K562 (cell line): ENCODE measurements at regions not wholly inside any gene's neighbourhood (a gene's known extent, or its start where the extent isn't known, plus 50 kb on each side); places are given as distances from the start of the nearest gene placed in this dataset.

Experiments
- ATAC-seq: fragments of 200-7000 bp; cut with Tn5 transposase; 3 replicates; pipeline ENCODE4 v1.9.1; 2020; ENCODE audit warnings: moderate library complexity
- BruUV-seq: library from RNA; stranded (reverse); fragments of 400-500 nt; replicated peaks from 2 replicates; lab custom pipeline; 2021; lab: Mats Ljungman, UMichigan
- CTCF ChIA-PET: fragments of 300-600 bp; formaldehyde crosslinking; extraction: SDS; loops from one replicate; lab custom pipeline; 2021; ENCODE audit warnings: low intra/inter-chr PET ratio; lab: Yijun Ruan, JAX
- POLR2A ChIA-PET: fragments of 300-600, 350-650 bp; sonication (Branson Sonifier 250); formaldehyde crosslinking; extraction: SDS; loops from one replicate; lab custom pipeline; 2021; ENCODE audit warnings: antibody characterized with exemption, inconsistent platforms; lab: Yijun Ruan, JAX
- DNase-seq, 4 experiments: peaks; one replicate each; pipeline versions ENCODE4 v3.0.0 to v3.0.0-alpha.2; 2011 to 2018; ENCODE audit warnings: low spot score in 3 of 4, mixed read lengths in 3 of 4; ENCODE audit errors: extremely low read depth in 1 of 4
- FAIRE-seq: peaks from 2 replicates; lab custom pipeline; 2011; peaks lifted over from hg19 to GRCh38; lab: Jason Lieb, UNC
- H2AFZ ChIP-seq: 2 replicates; pipeline ENCODE4 v1.6.0; 2011; ENCODE audit warnings: low read depth, low read length, control low read depth, inconsistent platforms
- H3K27ac ChIP-seq: fragments of 200-600 bp; 3 replicates; pipeline ENCODE4 v1.8.0; 2011; ENCODE audit warnings: low read depth, mild to moderate bottlenecking, control low read depth, inconsistent platforms, low read length, moderate library complexity, mixed read lengths; ENCODE audit errors: extremely low read depth
- H3K27me3 ChIP-seq, 2 experiments: fragments of 300-600 bp in 1 of 2; 2 replicates in 1 of 2; 3 replicates in 1 of 2; pipeline versions ENCODE4 v1.6.0 to v1.8.0; 2011; ENCODE audit warnings: inconsistent platforms in 2 of 2, low read length in 2 of 2, mild to moderate bottlenecking in 1 of 2, mixed read lengths in 1 of 2, moderate library complexity in 1 of 2; ENCODE audit not compliant: control insufficient read depth in 2 of 2, insufficient read depth in 2 of 2
- H3K36me3 ChIP-seq: fragments of 300-600 bp; 3 replicates; pipeline ENCODE4 v1.8.0; 2011; ENCODE audit warnings: mild to moderate bottlenecking, low read length, inconsistent platforms; ENCODE audit not compliant: control insufficient read depth, insufficient read depth
- H3K4me1 ChIP-seq, 2 experiments: fragments of 200-600 bp in 1 of 2; replicated peaks in 1 of 2; 2 replicates in 1 of 2; 3 replicates in 1 of 2; pipeline versions ENCODE4 v1.5.1 to v1.8.0; 2011; ENCODE audit warnings: inconsistent platforms in 2 of 2, low read length in 2 of 2, mild to moderate bottlenecking in 1 of 2, mixed read lengths in 1 of 2, moderate library complexity in 1 of 2; ENCODE audit not compliant: control insufficient read depth in 2 of 2, insufficient read depth in 2 of 2
- H3K4me2 ChIP-seq: 2 replicates; pipeline ENCODE4 v1.6.1; 2011; ENCODE audit warnings: low read length, control low read depth, inconsistent platforms, mixed read lengths; ENCODE audit not compliant: insufficient read depth
- H3K4me3 ChIP-seq: fragments of 200-600 bp; sonication (generic), shearing (Covaris generic); 2 replicates; pipeline ENCODE4 v1.5.1; 2016; ENCODE audit warnings: control low read depth, inconsistent platforms
- H3K79me2 ChIP-seq: fragments of 200-600 bp; 3 replicates; pipeline ENCODE4 v1.8.0; 2011; ENCODE audit warnings: low read length, inconsistent platforms; ENCODE audit not compliant: control insufficient read depth, insufficient read depth
- H3K9ac ChIP-seq, 2 experiments: 2 replicates each; pipeline versions ENCODE4 v1.6.0 to v1.6.1; 2011; ENCODE audit warnings: low read depth in 2 of 2, low read length in 2 of 2, control low read depth in 1 of 2, inconsistent platforms in 1 of 2, mild to moderate bottlenecking in 1 of 2, mixed read lengths in 1 of 2; ENCODE audit not compliant: insufficient read depth in 1 of 2
- H3K9me1 ChIP-seq: one replicate; pipeline ENCODE4 v1.6.0; 2011; ENCODE audit warnings: inconsistent platforms, mild to moderate bottlenecking, low read length, moderate library complexity; ENCODE audit not compliant: control insufficient read depth, insufficient read depth
- H3K9me3 ChIP-seq: replicated peaks from 2 replicates; pipeline ENCODE4 v1.5.1; 2011; ENCODE audit warnings: low read depth, low read length, inconsistent platforms; ENCODE audit not compliant: control insufficient read depth, insufficient read depth
- H4K20me1 ChIP-seq: replicated peaks from 2 replicates; pipeline ENCODE4 v1.6.1; 2011; ENCODE audit warnings: low read length, inconsistent platforms, mixed read lengths; ENCODE audit not compliant: control insufficient read depth, insufficient read depth
- CBX1 ChIP-seq: sonication (generic); IDR thresholded peaks from 2 replicates; pipeline ENCODE4 v1.6.1; 2016; ENCODE audit warnings: antibody characterized with exemption, low read depth, mild to moderate bottlenecking
- FOSL1 ChIP-seq: fragments of 200-800 bp; sonication (Bioruptor generic); conservative IDR thresholded peaks from 2 replicates; pipeline ENCODE4 v1.6.1; 2016; ENCODE audit warnings: missing genetic modification characterization, missing compliant biosample characterization
- HNRNPH1 ChIP-seq: fragments of 200-400 bp; formaldehyde crosslinking; optimal IDR thresholded peaks from 2 replicates; pipeline ENCODE3; 2017; ENCODE audit warnings: low read depth, mild to moderate bottlenecking, low read length, moderate library complexity
- MTF1 ChIP-seq: fragments of 250-450 bp; sonication (Bioruptor Pico); IDR thresholded peaks from 2 replicates; pipeline ENCODE4 v1.9.0; 2021; ENCODE audit warnings: moderate library complexity, mild to moderate bottlenecking, inconsistent platforms, borderline replicate concordance
- NFATC3 ChIP-seq: fragments of 450-650 bp; IDR thresholded peaks from 2 replicates; pipeline ENCODE4 v1.6.1; 2017; ENCODE audit warnings: mild to moderate bottlenecking
- PHTF2 ChIP-seq: fragments of 250-450 bp; sonication (Bioruptor Pico); IDR thresholded peaks from 2 replicates; pipeline ENCODE4 v1.5.0; 2021; ENCODE audit warnings: mild to moderate bottlenecking
- PURB ChIP-seq: sonication (generic); formaldehyde crosslinking; IDR thresholded peaks from 2 replicates; pipeline ENCODE4 v1.9.0; 2021; ENCODE audit warnings: low read depth, mild to moderate bottlenecking, missing genetic modification reagents
- RFX5 ChIP-seq: IDR thresholded peaks from 2 replicates; pipeline ENCODE4 v1.6.1; 2011; ENCODE audit warnings: low read depth, mild to moderate bottlenecking, improper control_type of control experiment, low read length
- TARDBP ChIP-seq: fragments of 450-650 bp; IDR thresholded peaks from 2 replicates; pipeline ENCODE4 v1.6.1; 2016
- THRAP3 ChIP-seq: fragments of 450-650 bp; IDR thresholded peaks from 2 replicates; pipeline ENCODE4 v1.6.1; 2016; ENCODE audit warnings: mild to moderate bottlenecking, inconsistent platforms, borderline replicate concordance
- U2AF1 ChIP-seq: fragments of 200-400 bp; formaldehyde crosslinking; optimal IDR thresholded peaks from 2 replicates; pipeline ENCODE3; 2017; ENCODE audit warnings: mild to moderate bottlenecking, low read depth, low read length, moderate library complexity
- ZNF175 ChIP-seq: fragments of 200-800 bp; sonication (Bioruptor generic); IDR thresholded peaks from 2 replicates; pipeline ENCODE4 v1.6.1; 2016; ENCODE audit warnings: low read depth, mild to moderate bottlenecking, missing genetic modification characterization, missing compliant biosample characterization
- ZNF232 ChIP-seq: sonication (generic); formaldehyde crosslinking; IDR thresholded peaks from 2 replicates; pipeline ENCODE4 v1.8.0; 2022; ENCODE audit warnings: mild to moderate bottlenecking, missing genetic modification reagents
- ZNF316 ChIP-seq: fragments of 450-650 bp; IDR thresholded peaks from 2 replicates; pipeline ENCODE4 v1.6.1; 2016
- WGBS: fragments of 100-300 bp; shearing (Covaris generic); methylation state at CpG from one replicate; pipeline ENCODE4 v1.1.6; 2016; ENCODE audit warnings: low coverage, mixed read lengths; ENCODE audit not compliant: insufficient coverage; ENCODE audit errors: missing lambda C conversion rate; 5-methylcytosine and 5-hydroxymethylcytosine counted together
- in situ Hi-C: fragments of 300-500 bp; cut with MboI; formaldehyde crosslinking; loops from 4 replicates; pipeline ENCODE4 v1.15.0; 2018; ENCODE audit warnings: inconsistent platforms, mixed read lengths
- intact Hi-C: fragments of 100-400 bp; cut with micrococcal nuclease; formaldehyde crosslinking; loops from 2 replicates; pipeline ENCODE4 v1.14.2; 2022
- TF ChIP-seq, protein P1 (sequence below): fragments of 450-650 bp; IDR thresholded peaks from 2 replicates; pipeline ENCODE4 v1.6.1; 2017; ENCODE audit warnings: antibody characterized with exemption
- TF ChIP-seq, protein P2 (sequence below): fragments of 450-650 bp; formaldehyde crosslinking; IDR thresholded peaks from 2 replicates; pipeline ENCODE4 v1.4.0; 2020; ENCODE audit warnings: mild to moderate bottlenecking, mixed read lengths

DNA sequence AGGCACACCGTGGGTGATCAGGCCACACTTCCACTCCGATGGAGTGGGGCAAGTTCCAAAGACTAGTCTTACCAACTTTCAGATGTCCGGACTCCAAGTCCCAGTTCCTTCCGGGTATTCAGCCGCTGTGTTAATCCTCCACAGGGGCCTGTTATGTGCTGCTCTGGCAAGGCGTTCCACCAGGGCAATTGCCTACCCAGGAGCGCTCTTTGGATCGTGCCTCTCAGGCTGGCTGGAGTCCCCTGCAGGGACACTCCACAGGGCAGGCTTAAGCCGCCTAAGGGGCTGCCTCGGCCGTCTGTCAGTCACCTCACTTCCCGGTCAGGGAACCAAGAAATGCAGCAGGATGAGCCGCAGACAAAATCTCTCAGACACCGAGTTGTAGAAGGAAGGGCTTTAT, 118.7 kb upstream of the CCNG1 start:
- Histone ChIP-seq H4K20me1 (no peaks in the 10 kb centered on the region), H3K9me3 (no peaks in the 10 kb centered on the region), H3K27ac (no peak overlapping the region), H3K9ac (no peak overlapping the region), H3K79me2 (no peaks in the 10 kb centered on the region), H3K36me3 (no peaks in the 10 kb centered on the region), H3K9me1 (no peaks in the 10 kb centered on the region), H3K4me2 (no peak overlapping the region), H3K4me3 (no peak overlapping the region), H3K27me3 (no peaks in the 10 kb centered on the region), H2AFZ (no peak overlapping the region), H3K4me1 (no peaks in the 10 kb centered on the region)
- BruUV-seq, result no TSS peak
- TF ChIP-seq TARDBP, result no peak
- DNase-seq (no peak), FAIRE-seq (no peak), ATAC-seq (no peak)
- ChIA-PET CTCF (no interaction called here), POLR2A (no interaction called here)
- intact Hi-C loops, result no loop called here
- 8% methylated on average over 14 of the region's 14 CpGs for WGBS
- in situ Hi-C loops, result no loop called here

- Histone ChIP-seq H3K9me3 (no peaks in the 10 kb centered on the region), H4K20me1 (no peaks in the 10 kb centered on the region), H3K4me3 (no peak overlapping the region), H3K9ac (no peak overlapping the region), H3K79me2 (no peaks in the 10 kb centered on the region), H3K4me2 (no peak overlapping the region), H3K27ac (no peak overlapping the region), H3K9me1 (no peaks in the 10 kb centered on the region), H2AFZ (no peak overlapping the region), H3K36me3 (no peaks in the 10 kb centered on the region), H3K27me3 (no peaks in the 10 kb centered on the region), H3K4me1 (no peaks in the 10 kb centered on the region)
- no peak for ATAC-seq
- intact Hi-C loops, result no loop called here
- BruUV-seq, result no TSS peak
- DNase-seq, result no peak
- in situ Hi-C loops, result no loop called here
- ChIA-PET CTCF (no interaction called here), POLR2A (interaction anchor here (0.8 kb wide), 1 partner anchor 14 kb away, joined by 3 read pairs; no protein-coding TSS in a partner anchor)
- 0% methylated on average over 2 of the region's 2 CpGs for WGBS
- no peak for FAIRE-seq
- no peak for TF ChIP-seq PHTF2 (CRISPR knock-in tag)
- no peak for TF ChIP-seq MTF1 (CRISPR knock-in tag)
- no peak for TF ChIP-seq ZNF175 (CRISPR knock-in tag)
- TF ChIP-seq THRAP3, result no peak
- TF ChIP-seq ZNF232, result no peak
- TF ChIP-seq, protein P1, sequence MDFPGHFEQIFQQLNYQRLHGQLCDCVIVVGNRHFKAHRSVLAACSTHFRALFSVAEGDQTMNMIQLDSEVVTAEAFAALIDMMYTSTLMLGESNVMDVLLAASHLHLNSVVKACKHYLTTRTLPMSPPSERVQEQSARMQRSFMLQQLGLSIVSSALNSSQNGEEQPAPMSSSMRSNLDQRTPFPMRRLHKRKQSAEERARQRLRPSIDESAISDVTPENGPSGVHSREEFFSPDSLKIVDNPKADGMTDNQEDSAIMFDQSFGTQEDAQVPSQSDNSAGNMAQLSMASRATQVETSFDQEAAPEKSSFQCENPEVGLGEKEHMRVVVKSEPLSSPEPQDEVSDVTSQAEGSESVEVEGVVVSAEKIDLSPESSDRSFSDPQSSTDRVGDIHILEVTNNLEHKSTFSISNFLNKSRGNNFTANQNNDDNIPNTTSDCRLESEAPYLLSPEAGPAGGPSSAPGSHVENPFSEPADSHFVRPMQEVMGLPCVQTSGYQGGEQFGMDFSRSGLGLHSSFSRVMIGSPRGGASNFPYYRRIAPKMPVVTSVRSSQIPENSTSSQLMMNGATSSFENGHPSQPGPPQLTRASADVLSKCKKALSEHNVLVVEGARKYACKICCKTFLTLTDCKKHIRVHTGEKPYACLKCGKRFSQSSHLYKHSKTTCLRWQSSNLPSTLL, result no peak
- TF ChIP-seq PURB (CRISPR knock-in tag), result no peak
- TF ChIP-seq HNRNPH1, result no peak
- no peak for TF ChIP-seq RFX5
- TF ChIP-seq U2AF1, result no peak
- TF ChIP-seq ZNF316, result no peak
- no peak for TF ChIP-seq NFATC3
- no peak for TF ChIP-seq FOSL1 (tag)
- TF ChIP-seq, protein P2, sequence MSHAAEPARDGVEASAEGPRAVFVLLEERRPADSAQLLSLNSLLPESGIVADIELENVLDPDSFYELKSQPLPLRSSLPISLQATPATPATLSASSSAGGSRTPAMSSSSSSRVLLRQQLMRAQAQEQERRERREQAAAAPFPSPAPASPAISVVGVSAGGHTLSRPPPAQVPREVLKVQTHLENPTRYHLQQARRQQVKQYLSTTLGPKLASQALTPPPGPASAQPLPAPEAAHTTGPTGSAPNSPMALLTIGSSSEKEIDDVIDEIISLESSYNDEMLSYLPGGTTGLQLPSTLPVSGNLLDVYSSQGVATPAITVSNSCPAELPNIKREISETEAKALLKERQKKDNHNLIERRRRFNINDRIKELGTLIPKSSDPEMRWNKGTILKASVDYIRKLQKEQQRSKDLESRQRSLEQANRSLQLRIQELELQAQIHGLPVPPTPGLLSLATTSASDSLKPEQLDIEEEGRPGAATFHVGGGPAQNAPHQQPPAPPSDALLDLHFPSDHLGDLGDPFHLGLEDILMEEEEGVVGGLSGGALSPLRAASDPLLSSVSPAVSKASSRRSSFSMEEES (CRISPR knock-in tag), result no peak
- TF ChIP-seq CBX1, result no peak
Measured at GRCh38 chr5:163321511-163321910, 115.9 kb upstream of the CCNG1 start.
